ENCODE measurements at regions not wholly inside any gene's neighbourhood (a gene's known extent, or its start where the extent isn't known, plus 50 kb on each side); places are given as distances from the start of the nearest gene placed in this dataset.

- no peak overlapping the region for H2BK5ac ChIP-seq (ENCODE audit: low read depth, low read length)
- H3K56ac ChIP-seq (replicated peaks; ENCODE audit: insufficient read length, low read depth, low read length): no peak overlapping the region
- no peak overlapping the region for H4K5ac ChIP-seq (ENCODE audit: insufficient read length, low read depth, low read length)
- H4K91ac ChIP-seq (replicated peaks; ENCODE audit: insufficient read length, low read length): no peak overlapping the region
- H3K9ac ChIP-seq (replicated peaks in 1 of 4; ENCODE audit: extremely low read depth in 1 of 4, low read depth in 3 of 4, low read length in 3 of 4): no peak overlapping the region
- H3K14ac ChIP-seq (ENCODE audit: insufficient read length): no peak overlapping the region
- H3K4me1 ChIP-seq (replicated peaks in 1 of 4; ENCODE audit: control insufficient read depth in 3 of 4, insufficient read depth in 4 of 4, low read length in 3 of 4): no peaks in the 10 kb centered on the region
- no peaks in the 10 kb centered on the region for H3K36me3 ChIP-seq (ENCODE audit: control insufficient read depth in 2 of 4, insufficient read depth in 4 of 4, low read length in 3 of 4)
- no peaks in the 10 kb centered on the region for H3K27me3 ChIP-seq (replicated peaks in 1 of 4; ENCODE audit: control insufficient read depth in 3 of 4, extremely low read depth in 1 of 4, insufficient read depth in 3 of 4, low read length in 3 of 4)
- no peak overlapping the region for H2AK5ac ChIP-seq (ENCODE audit: low read depth, low read length)
- no peak overlapping the region for H2BK12ac ChIP-seq (ENCODE audit: low read depth, low read length)
- H3K27ac ChIP-seq (ENCODE audit: low read depth, low read length): no peak overlapping the region
- DNase-seq (ENCODE audit: low read depth in 1 of 2, low spot score in 2 of 2) (no peak), FAIRE-seq (no peak)
- H2BK15ac ChIP-seq (ENCODE audit: low read length): no peak overlapping the region
- POLR2A ChIA-PET (ENCODE audit: partially characterized antibody): no interaction called here
- no peak overlapping the region for H3K4me3 ChIP-seq (ENCODE audit: extremely low read depth in 1 of 4, insufficient read depth in 2 of 4, low read depth in 3 of 4, low read length in 4 of 4)
- no peaks in the 10 kb centered on the region for H3K79me2 ChIP-seq (ENCODE audit: control insufficient read depth in 1 of 2, insufficient read depth in 2 of 2, low read length in 2 of 2)
- no peak overlapping the region for H2BK20ac ChIP-seq (ENCODE audit: low read length)
- H3K23me2 ChIP-seq (ENCODE audit: low read depth, low read length): no peaks in the 10 kb centered on the region
- no peak overlapping the region for H4K8ac ChIP-seq (ENCODE audit: extremely low read depth, insufficient read depth, low read length)
- H3K9me3 ChIP-seq (ENCODE audit: insufficient read depth in 2 of 2, low read depth in 1 of 2, low read length in 1 of 2): no peaks in the 10 kb centered on the region
- no peak overlapping the region for H2BK120ac ChIP-seq (replicated peaks; ENCODE audit: low read depth, low read length)
- H3K23ac ChIP-seq (ENCODE audit: insufficient read length): no peak overlapping the region
- WGBS, 2 experiments (ENCODE audit: extremely low coverage in 1 of 2, insufficient coverage in 1 of 2, insufficient read length in 1 of 2, insufficient replicate concordance in 2 of 2, low coverage in 1 of 2, low lambda C conversion rate in 2 of 2, missing lambda C conversion rate in 1 of 2): 100% methylated on average over 1 of the region's 1 CpG; no CpG with 5 or more reads in 1 of the 2 experiments
- H3K4ac ChIP-seq (replicated peaks; ENCODE audit: insufficient read length, low read depth, low read length): no peak overlapping the region
- H3K79me1 ChIP-seq (ENCODE audit: low read depth, low read length): no peaks in the 10 kb centered on the region
- no peaks in the 10 kb centered on the region for H4K20me1 ChIP-seq (replicated peaks in 1 of 2; ENCODE audit: control insufficient read depth in 1 of 2, insufficient read depth in 2 of 2, low read length in 2 of 2)
- CTCF ChIA-PET (ENCODE audit: partially characterized antibody): no interaction called here
- H2AFZ ChIP-seq (ENCODE audit: low read length): no peak overlapping the region
- H3K4me2 ChIP-seq (ENCODE audit: insufficient read depth in 1 of 2, low read depth in 2 of 2, low read length in 2 of 2): no peak overlapping the region
- no peak overlapping the region for H3K18ac ChIP-seq (ENCODE audit: extremely low read depth, low read length)
- no peak for TF ChIP-seq GTF2F1 (IDR thresholded peaks at IDR 0.05; ENCODE audit: borderline replicate concordance, low read depth, low read length)
- no peak for TF ChIP-seq RXRA (IDR thresholded peaks at IDR 0.05; ENCODE audit: insufficient read depth, low read depth, low read length)
- no peak for TF ChIP-seq CTCF (IDR thresholded peaks at IDR 0.05; ENCODE audit: control extremely low read depth in 1 of 3, insufficient read depth in 1 of 3, low read depth in 1 of 3, low read length in 3 of 3)
- no peak for TF ChIP-seq RBBP5 (IDR thresholded peaks at IDR 0.05; ENCODE audit: borderline replicate concordance, low read depth, low read length)
- no peak for TF ChIP-seq YY1 (IDR thresholded peaks at IDR 0.05; ENCODE audit: low read depth, low read length)
- no peak for TF ChIP-seq BCL11A (IDR thresholded peaks at IDR 0.05; ENCODE audit: low read depth in 2 of 2, low read length in 2 of 2)
- TF ChIP-seq SIN3A (conservative IDR thresholded peaks at IDR 0.05 in 1 of 2, IDR thresholded peaks at IDR 0.05 in 1 of 2; ENCODE audit: low read depth in 1 of 2, low read length in 2 of 2): no peak
- TF ChIP-seq MAFK (IDR thresholded peaks at IDR 0.05; ENCODE audit: low read depth, low read length): no peak
- no peak for TF ChIP-seq SP2 (IDR thresholded peaks at IDR 0.05; ENCODE audit: low read length)
- no peak for TF ChIP-seq SP1 (IDR thresholded peaks at IDR 0.05; ENCODE audit: low read depth, low read length)
- no peak for TF ChIP-seq TEAD4 (IDR thresholded peaks at IDR 0.05; ENCODE audit: low read depth, low read length)
- no peak for TF ChIP-seq CBX8 (IDR thresholded peaks at IDR 0.05; ENCODE audit: borderline replicate concordance, low read depth, low read length)
- no peak for TF ChIP-seq EGR1 (IDR thresholded peaks at IDR 0.05; ENCODE audit: borderline replicate concordance, low read depth, low read length)
Measured at GRCh38 chrX:78822157-78822690, 74.7 kb downstream of the LPAR4 start.

Measured in H1 (cell line).